Femur (tissue), 1 donor: ENCODE measurements at regions not wholly inside any gene's neighbourhood (a gene's known extent, or its start where the extent isn't known, plus 50 kb on each side); places are given as distances from the start of the nearest gene placed in this dataset.
"Not testable (repeated sequence)": the region's sequence is repeated elsewhere in the genome, so short reads cannot be mapped to it uniquely, and the experiment has no call there.

Source experiments
- DNase-seq: peaks from one replicate; pipeline ENCODE4 v3.0.0-alpha.2; 2017

GRCh38 chr3:177339220-177339703 lies 142.0 kb upstream of the TBL1XR1 start:
- DNase-seq, result not testable (repeated sequence)

- peak; percentile 47 for DNase-seq
Measured at GRCh38 chr3:177340243-177340830, 143.1 kb upstream of the TBL1XR1 start.

- DNase-seq, result no peak
Measured at GRCh38 chr3:177341736-177342419, 144.6 kb upstream of the TBL1XR1 start.

- DNase-seq, result no peak
Measured at GRCh38 chr3:177343122-177343625, 145.9 kb upstream of the TBL1XR1 start.

- peak; percentile 91 for DNase-seq
Measured at GRCh38 chr3:177345049-177345972, 148.0 kb upstream of the TBL1XR1 start.

- no peak for DNase-seq
Measured at GRCh38 chr3:177345973-177346503, 148.8 kb upstream of the TBL1XR1 start.

GRCh38 chr3:177346878-177347277 lies 149.6 kb upstream of the TBL1XR1 start:
- no peak for DNase-seq

- DNase-seq, result no peak
Measured at GRCh38 chr3:177347611-177348010, 150.3 kb upstream of the TBL1XR1 start.

GRCh38 chr3:177348974-177349373 lies 151.7 kb upstream of the TBL1XR1 start:
- no peak for DNase-seq

- DNase-seq, result no peak
Measured at GRCh38 chr3:177349384-177349783, 152.1 kb upstream of the TBL1XR1 start.

- DNase-seq, result no peak
Measured at GRCh38 chr3:177350121-177350520, 152.8 kb upstream of the TBL1XR1 start.

- DNase-seq, result no peak
Measured at GRCh38 chr3:177351206-177351605, 153.9 kb upstream of the TBL1XR1 start.

- DNase-seq, result no peak
Measured at GRCh38 chr3:177351757-177352158, 154.5 kb upstream of the TBL1XR1 start.

- DNase-seq, result no peak
Measured at GRCh38 chr3:177352424-177352823, 155.1 kb upstream of the TBL1XR1 start.

- no peak for DNase-seq
Measured at GRCh38 chr3:177353140-177353539, 155.9 kb upstream of the TBL1XR1 start.

- DNase-seq, result not testable (repeated sequence)
Measured at GRCh38 chr3:177353879-177354278, 156.6 kb upstream of the TBL1XR1 start.

GRCh38 chr3:177354466-177354865 lies 157.2 kb upstream of the TBL1XR1 start:
- DNase-seq, result no peak

- no peak for DNase-seq
Measured at GRCh38 chr3:177356113-177356512, 158.8 kb upstream of the TBL1XR1 start.

GRCh38 chr3:177356952-177357351 lies 159.7 kb upstream of the TBL1XR1 start:
- no peak for DNase-seq

- DNase-seq, result peak; percentile 52
Measured at GRCh38 chr3:177357352-177358090, 160.2 kb upstream of the TBL1XR1 start.

- DNase-seq, result peak; percentile 84
Measured at GRCh38 chr3:177358091-177358976, 161.1 kb upstream of the TBL1XR1 start.
